GM21825 (cell line): ENCODE measurements at regions not wholly inside any gene's neighbourhood (a gene's known extent, or its start where the extent isn't known, plus 50 kb on each side); places are given as distances from the start of the nearest gene placed in this dataset.

ENCODE experiments used
- ATAC-seq: cut with Tn5 transposase; IDR thresholded peaks from one replicate; pipeline ENCODE4 v1.9.1; 2021; ENCODE audit warnings: mild to moderate bottlenecking, moderate library complexity; ENCODE audit not compliant: unreplicated experiment

DNA sequence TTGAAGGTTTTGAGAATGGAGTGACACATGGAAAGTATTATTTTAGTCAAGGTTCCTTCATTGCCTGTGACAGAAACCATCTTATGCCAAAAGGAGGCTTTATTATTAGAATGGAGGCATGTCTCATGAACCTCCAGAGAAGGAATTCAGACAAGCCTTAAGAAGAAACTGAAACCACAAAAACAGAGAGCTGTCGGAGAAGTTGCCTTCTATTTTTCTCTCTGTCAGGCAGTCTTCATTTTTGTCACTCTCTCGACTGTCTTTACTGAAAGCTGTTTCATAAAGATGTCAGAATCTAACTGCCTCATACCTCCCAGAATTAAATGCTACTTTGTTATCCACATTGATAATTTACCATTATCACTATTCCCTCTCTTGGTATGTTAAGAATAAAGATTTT lies 434.7 kb upstream of the ADGRL4 start:
- no peak for ATAC-seq

DNA sequence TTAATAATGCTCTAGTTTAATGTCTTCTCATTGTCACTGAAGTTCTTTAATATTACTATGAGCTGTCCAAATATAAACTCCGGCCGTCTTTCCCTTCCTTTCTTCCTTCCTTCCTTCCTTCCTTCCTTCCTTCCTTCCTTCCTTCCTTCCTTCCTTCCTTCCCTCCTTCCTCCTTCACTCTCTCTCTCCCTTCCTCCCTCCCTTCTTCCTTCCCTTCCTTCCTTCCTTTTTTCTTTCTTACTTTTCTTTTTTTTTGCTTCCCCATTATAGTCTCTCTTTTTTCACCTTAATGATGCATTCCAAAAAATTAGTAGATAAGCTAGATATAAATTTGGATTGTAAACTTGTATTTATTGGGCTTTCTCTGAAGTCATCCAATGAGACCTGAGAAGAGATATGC lies 431.0 kb upstream of the ADGRL4 start:
- no peak for ATAC-seq

DNA sequence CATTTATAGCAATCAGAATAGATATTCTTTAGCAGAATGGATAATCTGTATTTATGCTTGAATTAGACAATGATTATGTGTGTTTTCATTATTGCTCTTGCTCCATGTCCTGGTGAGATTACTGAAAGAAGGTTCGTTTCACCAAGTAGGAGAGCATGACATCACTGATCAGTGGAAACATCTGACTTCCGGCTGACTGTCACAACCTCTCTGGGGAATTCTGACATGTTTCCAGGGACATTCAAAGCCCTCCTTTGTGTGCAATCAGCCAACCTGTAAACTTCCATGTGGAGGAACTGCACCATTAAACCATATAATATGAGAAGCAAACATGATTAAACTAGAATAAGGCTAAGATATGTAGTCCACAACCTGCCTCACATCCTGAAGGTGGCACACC lies 424.8 kb upstream of the ADGRL4 start:
- ATAC-seq: no peak

DNA sequence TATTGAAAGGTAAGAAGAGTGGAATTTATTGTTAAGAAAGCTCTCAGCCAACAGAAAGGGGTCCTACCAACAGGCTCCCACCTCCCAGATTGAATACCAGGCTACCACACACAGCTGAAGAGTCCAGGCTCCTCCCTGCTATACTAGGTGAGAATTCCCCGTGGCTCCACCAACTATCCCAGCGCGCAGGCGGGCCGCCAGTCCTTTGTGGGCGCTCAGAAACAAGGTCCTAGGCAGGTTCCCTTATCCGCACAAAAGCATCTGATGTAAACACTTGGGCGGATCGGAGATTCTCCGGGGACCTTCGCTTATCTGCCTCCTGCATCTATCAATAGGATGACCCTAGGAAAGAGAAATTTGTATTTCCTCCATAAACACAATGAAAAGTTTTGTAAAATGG lies 423.9 kb upstream of the ADGRL4 start:
- ATAC-seq: no peak

DNA sequence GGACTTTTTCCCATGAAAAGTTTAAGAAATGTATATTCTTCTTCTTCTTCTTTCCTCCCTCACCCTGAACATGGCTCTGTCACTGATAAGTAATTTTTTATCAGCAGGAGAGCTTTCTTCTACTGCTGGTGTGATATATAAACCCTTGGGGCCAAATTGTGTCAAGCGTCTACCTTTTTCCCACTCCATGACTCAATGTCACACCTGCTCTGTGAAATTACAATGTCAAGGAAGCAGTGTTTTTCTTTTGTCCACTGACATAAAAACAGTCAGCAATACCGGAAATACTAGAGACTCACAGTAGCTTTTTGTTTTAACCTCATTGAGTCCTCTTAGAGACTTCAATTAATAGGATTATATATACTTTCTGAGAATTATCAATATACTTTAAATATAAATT lies 416.2 kb upstream of the ADGRL4 start:
- ATAC-seq: no peak

DNA sequence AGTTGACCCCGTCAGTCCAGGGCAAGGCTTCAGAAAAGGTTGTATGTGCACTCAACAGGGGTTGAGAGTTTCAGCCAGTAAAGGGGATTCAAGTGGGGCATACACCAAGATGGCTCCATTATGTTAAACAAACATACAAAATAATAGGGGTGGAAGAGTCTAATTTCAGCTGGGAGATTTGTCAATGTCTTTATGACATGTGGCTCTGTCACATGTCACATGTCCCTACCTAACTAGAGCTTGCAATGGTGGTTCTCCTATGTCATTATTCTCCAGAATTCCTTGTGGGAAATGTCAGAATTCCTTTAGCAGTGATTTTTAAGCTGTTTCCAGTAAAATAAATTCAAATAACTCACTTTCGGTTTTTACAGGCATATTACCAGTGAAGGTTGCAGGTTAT lies 392.0 kb upstream of the ADGRL4 start:
- ATAC-seq: no peak

DNA sequence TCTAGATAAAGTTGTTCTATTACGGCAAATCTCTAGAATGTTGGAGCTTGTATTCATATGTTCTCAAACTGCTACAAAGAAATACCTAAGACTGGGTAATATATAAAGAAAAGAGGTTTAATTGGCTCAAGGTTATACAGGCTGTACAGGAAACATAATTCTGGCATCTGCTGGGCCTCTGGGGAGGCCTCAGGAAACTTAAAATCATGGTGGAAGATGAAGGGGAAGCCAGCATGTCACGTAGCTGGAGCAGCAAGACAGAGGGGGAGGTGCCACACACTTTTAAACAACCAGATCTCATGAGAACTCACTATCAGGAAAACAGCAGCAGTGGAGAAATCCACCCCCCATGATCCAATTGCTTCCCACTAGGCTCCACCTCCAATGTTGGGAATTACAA lies 390.4 kb upstream of the ADGRL4 start:
- no peak for ATAC-seq

DNA sequence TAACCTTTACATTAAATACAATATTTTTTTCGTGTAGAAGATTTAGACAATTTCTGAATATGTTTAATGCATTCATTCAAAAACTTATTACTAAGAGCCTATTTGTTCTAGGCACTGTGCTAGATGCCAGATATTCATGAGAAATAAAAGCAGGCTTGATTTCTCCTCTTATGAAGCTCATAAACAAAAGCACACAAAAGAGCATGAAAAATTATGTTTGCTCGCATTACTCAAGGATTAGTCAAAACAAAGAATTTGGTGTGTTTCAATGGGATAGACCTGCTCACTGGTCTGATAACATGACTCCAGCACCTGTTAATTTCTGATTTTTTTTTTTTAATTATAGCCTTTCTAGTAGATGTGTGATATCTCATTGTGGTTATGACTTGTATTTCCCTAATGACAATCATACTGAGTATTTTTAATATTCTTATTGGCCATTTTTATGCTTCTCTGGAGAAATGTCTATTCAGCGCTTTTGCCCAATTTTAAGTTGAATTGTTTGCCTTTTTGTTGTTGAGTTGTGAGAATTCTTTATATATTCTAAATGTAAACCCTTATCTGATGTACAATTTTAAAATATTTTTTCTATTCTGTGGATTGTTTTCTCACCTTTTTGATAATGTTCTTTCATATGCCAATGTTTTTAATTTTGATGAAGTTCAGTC lies 382.3 kb upstream of the ADGRL4 start:
- ATAC-seq: no peak

DNA sequence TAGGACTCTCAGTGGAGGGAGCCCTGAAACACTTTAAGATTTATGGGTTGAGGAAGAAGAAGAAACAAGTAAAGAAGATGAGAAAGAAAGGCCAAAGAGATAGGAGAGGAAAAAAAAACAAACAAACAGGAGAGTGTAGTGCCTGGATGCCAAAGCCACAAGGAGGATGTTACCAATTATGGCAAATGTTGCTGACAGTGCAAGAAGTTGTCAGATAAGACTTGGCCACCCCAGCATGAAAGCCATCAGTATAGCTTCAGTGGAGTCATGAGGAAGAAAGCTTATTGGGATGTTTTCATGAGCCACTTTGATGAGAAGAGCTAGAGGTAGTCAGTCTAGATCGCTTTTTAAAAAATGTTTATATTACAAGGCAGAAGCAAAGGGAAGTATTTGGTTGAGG lies 380.2 kb upstream of the ADGRL4 start:
- ATAC-seq: no peak

DNA sequence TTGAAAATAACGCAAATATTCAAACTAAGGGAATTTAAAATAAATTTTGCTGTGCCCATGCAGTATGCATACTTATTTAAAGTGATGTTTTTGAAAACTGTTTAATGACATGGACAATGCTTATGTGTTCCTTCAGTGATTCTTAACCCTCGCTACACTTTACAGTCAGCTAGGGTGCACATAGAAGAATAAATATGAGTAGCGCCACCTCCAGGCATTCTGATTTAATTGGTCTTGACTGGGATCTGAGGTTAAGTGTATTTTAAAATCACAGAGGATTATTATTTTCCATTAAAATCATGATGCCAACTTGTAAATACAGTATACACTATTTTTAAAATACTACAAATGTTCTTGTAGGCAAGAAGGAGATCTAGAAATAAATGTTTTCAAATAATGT lies 373.5 kb upstream of the ADGRL4 start:
- no peak for ATAC-seq

DNA sequence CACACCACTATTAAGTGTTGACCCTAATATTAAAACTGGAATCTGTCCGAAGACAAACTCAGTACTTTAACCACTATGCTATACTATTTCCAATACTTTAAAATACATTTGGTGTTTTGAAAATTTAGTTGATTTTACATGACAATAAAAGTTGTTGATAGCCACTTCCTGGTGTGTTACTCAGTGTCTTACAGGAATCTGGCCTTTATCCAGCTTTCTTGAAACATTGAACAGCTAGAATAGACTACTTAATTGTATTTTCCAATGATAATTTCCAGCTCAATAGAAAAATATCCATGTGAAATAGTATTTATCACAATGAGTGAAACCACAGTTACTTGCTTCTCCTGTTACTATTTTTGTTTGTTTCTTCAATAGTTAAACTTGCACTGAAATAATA lies 369.6 kb upstream of the ADGRL4 start:
- ATAC-seq: no peak

DNA sequence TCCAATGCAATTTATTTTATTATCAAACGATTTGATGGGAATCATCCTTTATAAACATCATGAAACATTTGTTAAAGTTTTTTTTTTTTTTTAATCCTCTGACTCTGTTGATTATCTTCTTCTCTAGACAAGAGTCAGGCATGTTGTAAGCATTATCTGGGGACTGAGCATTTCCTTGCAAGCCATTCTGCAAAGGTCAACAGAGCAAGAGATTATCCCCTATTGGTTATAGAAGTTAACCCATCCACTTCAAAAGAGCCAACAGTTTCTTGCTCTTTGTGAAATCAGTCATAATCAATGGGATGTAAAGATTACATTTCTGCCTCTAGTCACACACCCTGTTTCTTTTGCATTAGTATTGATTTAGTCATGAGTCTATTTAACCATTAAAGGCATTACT lies 368.8 kb upstream of the ADGRL4 start:
- no peak for ATAC-seq

DNA sequence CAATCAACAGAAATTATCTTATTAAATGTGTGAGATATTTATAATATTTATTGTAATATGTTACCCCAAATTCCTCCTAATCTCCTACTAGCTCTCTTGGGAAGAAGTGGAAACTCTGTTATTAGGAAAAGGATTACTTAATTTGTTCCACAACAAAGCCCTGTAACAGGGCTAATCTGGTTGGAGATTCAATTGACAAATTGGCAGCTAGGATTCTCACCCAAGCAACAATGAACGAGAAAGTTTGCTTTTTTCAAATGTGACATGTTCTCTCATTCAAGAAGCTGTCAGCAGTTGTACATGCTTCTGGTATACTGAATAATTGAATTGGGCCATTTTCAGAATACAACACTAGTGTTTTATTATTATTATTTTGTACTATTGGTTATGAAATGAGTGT lies 367.9 kb upstream of the ADGRL4 start:
- ATAC-seq: no peak

DNA sequence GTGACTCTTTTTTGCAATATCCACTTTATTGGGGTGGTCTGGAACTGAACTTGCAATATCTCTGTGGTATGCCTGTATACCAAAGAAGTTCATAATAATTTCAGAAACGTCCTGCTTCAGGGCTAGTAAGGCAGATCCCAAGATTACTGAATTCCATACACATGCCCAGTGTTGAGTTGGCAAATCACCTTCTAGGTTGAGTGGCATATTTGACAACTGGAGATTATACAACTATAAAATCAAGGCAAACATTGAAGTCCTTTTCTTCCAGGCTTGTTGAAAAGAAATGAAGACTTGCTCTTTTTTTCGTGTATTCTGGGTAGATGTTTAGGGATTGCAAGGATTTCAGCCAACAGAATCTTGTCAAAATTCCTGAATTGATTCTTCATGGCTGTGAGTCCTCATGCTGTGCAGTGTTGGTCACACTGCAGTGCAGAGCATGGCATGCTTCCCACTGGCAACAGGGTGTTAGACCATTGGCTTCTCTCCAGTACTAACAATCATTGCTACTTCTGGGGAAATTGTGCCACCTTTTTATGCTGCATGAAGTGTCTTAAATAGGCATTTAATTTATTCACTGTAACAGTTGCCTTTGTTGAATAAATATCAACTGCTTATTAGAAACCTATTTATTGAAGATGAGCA lies 367.1 kb upstream of the ADGRL4 start:
- no peak for ATAC-seq

DNA sequence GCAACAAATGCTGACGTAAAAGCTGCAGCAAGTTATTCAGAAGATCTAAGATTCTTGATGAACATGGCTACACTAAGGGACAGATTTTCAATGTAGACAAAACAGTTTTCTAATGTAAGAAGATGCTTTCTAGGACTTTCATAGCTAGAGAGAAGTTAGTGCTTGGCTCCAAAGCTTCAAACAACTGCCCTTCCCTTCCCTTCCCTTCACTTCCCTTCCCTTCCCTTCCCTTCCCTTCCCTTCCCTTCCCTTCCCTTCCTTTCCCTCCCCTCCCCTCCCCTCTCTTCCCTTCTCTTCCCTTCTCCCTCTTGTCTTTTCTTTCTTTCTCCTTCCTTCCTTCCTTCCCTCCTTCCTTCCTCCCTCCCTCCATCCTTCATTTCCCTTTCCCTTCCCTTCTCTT lies 365.3 kb upstream of the ADGRL4 start:
- no peak for ATAC-seq

DNA sequence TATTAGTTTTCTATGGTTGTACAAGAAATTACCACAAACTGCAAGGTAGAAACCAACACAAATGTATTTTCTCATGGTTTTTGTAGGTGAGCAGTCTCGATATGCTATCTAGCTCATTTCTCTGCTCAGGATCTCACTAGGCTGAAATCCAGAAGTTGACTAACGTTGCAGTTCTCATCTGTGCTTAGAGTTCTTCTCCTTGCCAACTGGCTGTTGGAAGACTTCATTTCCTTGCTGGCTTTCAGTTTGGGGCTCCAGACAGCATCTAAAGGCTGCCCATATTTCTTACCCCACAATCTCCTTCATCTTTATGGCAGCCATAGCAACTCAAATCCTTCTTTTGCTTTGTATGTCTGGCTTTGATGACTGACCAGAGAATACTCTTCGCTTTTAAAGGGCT lies 362.6 kb upstream of the ADGRL4 start:
- ATAC-seq: no peak

DNA sequence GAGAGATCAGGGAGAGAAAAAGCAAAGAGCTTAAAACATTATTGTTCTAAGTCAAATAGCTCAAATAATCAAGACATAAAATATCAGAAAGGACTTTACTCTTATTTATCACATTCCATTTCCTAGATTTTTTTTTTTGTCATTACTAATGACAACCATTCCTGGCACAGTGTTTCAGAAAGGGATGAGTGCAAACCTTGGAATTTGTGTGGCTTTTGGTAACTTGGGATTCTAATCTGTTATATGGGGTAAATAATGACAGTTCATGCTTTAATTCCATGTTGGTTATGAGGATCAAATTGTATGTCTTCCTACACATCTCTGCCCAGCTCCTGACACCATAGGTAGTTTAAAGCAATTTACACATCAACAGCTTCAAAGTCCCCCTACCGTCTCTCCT lies 358.4 kb upstream of the ADGRL4 start:
- no peak for ATAC-seq

DNA sequence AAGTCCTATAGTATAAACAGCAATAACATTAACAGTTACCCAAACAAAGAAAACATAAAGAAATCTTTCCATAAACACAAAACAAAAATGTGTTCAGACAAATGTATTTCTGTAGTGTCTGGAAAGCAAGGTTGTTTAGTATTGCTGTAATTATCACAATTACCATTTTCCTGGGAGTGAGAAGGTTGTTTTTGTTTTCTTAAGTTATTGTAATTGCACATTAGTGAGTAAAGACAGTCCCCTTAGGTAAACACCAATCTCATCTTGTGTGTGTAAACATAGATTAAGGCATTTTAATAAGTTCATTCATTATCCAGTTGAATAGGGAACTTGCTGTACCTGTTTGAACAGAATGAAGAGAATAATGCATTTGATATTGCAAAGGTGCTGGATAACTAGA lies 356.9 kb upstream of the ADGRL4 start:
- ATAC-seq: no peak

DNA sequence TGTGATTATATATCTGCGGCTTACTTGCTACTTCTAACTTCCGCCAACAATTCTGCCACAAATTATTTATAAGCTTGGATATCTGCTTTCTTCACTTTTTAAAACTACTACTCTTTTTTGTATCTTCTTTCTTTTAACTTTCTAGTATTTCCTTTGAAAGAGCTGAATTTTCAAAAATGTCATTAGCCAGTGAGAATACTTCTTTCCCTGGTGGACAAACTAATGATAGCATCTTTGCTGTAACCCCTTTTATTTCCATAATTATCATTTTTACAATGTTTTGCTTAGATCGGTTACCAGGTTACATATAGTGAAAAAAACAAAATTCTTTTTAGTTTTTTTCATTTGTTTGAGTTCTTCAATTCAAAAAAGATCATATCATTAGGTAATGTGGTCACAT lies 355.9 kb upstream of the ADGRL4 start:
- ATAC-seq: no peak

DNA sequence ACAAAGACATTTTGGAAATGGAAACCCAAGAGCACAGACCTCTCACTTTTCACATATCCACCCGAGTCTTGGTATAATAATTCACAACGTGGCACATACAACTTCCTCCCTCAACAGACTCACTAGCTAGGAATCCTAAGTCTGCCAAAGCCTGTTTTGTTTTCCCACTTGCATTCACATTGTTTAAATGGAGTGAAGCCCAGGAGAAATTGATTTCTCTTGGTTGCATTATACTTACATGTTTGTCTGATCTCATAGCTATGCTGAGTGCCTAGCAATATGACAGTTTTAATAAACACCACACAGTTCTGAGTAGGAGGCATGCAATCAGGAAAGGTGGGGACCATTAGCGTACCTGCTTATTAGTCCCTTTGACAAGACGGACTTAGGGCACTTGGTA lies 348.6 kb upstream of the ADGRL4 start:
- ATAC-seq: no peak

DNA sequence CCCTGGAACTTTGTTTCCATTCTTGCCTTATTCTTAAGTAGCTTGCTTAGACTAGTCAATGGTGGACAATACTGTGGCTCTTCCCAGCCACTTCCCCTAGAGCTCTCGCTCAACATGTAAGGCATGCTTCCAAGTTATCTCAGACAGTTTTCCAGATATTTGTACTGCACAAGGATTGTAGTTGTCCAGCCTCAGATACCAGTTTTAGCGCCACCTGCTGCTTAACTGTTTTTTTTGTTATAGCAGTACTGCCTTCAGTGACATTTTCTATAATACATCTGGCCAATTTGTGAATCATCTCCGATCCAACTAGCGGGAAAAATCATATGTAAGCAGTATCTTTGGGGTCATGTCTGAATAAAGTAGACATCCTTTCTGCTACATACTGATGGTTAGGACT lies 346.7 kb upstream of the ADGRL4 start:
- no peak for ATAC-seq

DNA sequence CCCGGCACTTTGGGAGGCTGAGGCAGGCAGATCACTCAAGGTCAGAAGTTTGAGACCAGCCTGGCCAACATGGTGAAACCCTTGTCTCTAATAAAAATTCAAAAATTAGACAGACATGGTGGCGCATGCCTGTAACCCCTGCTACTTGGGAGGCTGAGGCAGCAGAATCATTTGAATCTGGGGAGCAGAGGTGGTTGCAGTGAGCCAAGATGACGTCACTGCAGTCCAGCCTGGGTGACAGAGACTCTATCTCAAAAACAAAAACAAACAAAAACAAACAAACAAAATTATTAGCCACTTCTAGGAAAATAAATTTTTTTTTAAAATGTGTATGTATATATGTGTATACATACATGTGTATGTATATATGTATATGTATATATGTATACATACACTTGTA lies 320.3 kb upstream of the ADGRL4 start:
- ATAC-seq: no peak

DNA sequence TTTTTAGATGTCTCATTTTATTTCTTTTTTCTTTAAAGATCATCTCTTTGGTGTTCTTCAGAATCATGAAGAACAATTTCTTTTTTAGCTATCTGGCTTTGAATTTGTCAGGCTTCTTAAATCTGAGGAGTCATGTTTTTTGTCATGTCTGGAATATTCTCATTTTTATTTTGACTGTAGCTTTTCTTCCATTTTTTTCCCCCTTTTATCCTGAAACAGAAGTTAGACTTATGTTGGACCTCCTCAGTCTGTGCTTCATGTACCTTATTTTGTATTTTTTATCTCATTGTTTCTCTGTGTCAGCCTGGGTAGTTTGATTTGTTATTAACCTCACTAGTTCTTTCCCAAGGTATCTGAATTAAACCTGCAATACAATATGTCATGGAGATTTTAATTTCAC lies 319.2 kb upstream of the ADGRL4 start:
- ATAC-seq: no peak
